Breast epithelium (tissue), 3 donors: ENCODE measurements at regions not wholly inside any gene's neighbourhood (a gene's known extent, or its start where the extent isn't known, plus 50 kb on each side); places are given as distances from the start of the nearest gene placed in this dataset.

Experiments used
- CTCF ChIP-seq, 3 donors: fragments of 450-650 bp; IDR thresholded peaks; one replicate each; pipeline ENCODE4 v1.5.1; 2016 to 2017; ENCODE audit warnings: antibody characterized with exemption in 3 of 3, mild to moderate bottlenecking in 3 of 3, moderate library complexity in 3 of 3
- POLR2A ChIP-seq: fragments of 450-650 bp; IDR thresholded peaks from one replicate; pipeline ENCODE4 v1.6.1; 2016; ENCODE audit warnings: antibody characterized with exemption, mild to moderate bottlenecking, moderate library complexity
- POLR2AphosphoS5 ChIP-seq, 3 donors: sonication (generic); formaldehyde crosslinking; IDR thresholded peaks; one replicate each; pipeline ENCODE4 v1.6.1; 2017; ENCODE audit warnings: antibody characterized with exemption in 3 of 3

- TF ChIP-seq CTCF (IDR thresholded peaks at IDR 0.05) (no peak), POLR2A (no peak), POLR2AphosphoS5 (IDR thresholded peaks at IDR 0.05) (no peak)
Observed at GRCh38 chr9:81156381-81156780, 533.0 kb downstream of the TLE1 start.
